Spleen (tissue), 11 donors: ENCODE measurements at regions not wholly inside any gene's neighbourhood (a gene's known extent, or its start where the extent isn't known, plus 50 kb on each side); places are given as distances from the start of the nearest gene placed in this dataset.
"Not testable (repeated sequence)": the region's sequence is repeated elsewhere in the genome, so short reads cannot be mapped to it uniquely, and the experiment has no call there.

Source experiments
- DNase-seq: peaks from one replicate; pipeline ENCODE4 v3.0.0-alpha.2; 2020
- H3K27ac ChIP-seq, 8 donors: fragments of 200-600 bp; sonication (generic) in 7 of 8; 1 replicate in 4 of 8; 2 replicates in 4 of 8; pipeline versions ENCODE4 v1.5.0 to v1.8.0; 2016 to 2021; ENCODE audit warnings: inconsistent platforms in 4 of 8, mild to moderate bottlenecking in 4 of 8, moderate library complexity in 1 of 8
- H3K27me3 ChIP-seq, 7 donors: fragments of 200-600 bp; sonication (generic) in 6 of 7; replicated peaks in 1 of 7; 1 replicate in 4 of 7; 2 replicates in 3 of 7; pipeline versions ENCODE4 v1.5.0 to v1.8.0; 2016 to 2021; ENCODE audit warnings: inconsistent platforms in 3 of 7, mild to moderate bottlenecking in 1 of 7
- H3K36me3 ChIP-seq, 6 donors: fragments of 200-600 bp; sonication (generic) in 5 of 6; 1 replicate in 4 of 6; 2 replicates in 2 of 6; pipeline versions ENCODE4 v1.5.0 to v1.8.0; 2016 to 2021; ENCODE audit warnings: inconsistent platforms in 2 of 6
- H3K4me1 ChIP-seq, 6 donors: fragments of 200-600 bp; sonication (generic) in 5 of 6; 1 replicate in 3 of 6; 2 replicates in 3 of 6; pipeline versions ENCODE4 v1.5.0 to v1.8.0; 2016 to 2021; ENCODE audit warnings: inconsistent platforms in 3 of 6
- H3K4me3 ChIP-seq, 8 donors: fragments of 200-600 bp; sonication (generic) in 7 of 8; 1 replicate in 4 of 8; 2 replicates in 4 of 8; pipeline versions ENCODE4 v1.5.0 to v1.8.0; 2016 to 2021; ENCODE audit warnings: inconsistent platforms in 4 of 8, mild to moderate bottlenecking in 4 of 8, moderate library complexity in 2 of 8
- H3K9me3 ChIP-seq, 8 donors: fragments of 200-600 bp; sonication (generic) in 7 of 8; 1 replicate in 4 of 8; 2 replicates in 4 of 8; pipeline versions ENCODE4 v1.5.0 to v1.8.0; 2016 to 2021; ENCODE audit warnings: inconsistent platforms in 4 of 8
- CTCF ChIP-seq, 11 experiments: fragments of 200-600 bp in 7 of 11; fragments of 450-650 bp in 4 of 11; sonication (generic) in 4 of 11; IDR thresholded peaks in 8 of 11; conservative IDR thresholded peaks in 3 of 11; 1 replicate in 7 of 11; 2 replicates in 4 of 11; pipeline versions ENCODE4 v1.4.0 to v1.8.0; 2016 to 2021; ENCODE audit warnings: antibody characterized with exemption in 11 of 11, inconsistent platforms in 4 of 11, mild to moderate bottlenecking in 1 of 11
- POLR2A ChIP-seq, 3 donors: fragments of 450-650 bp; IDR thresholded peaks; one replicate each; pipeline ENCODE4 v1.5.1; 2017; ENCODE audit warnings: antibody characterized with exemption in 3 of 3, mild to moderate bottlenecking in 1 of 3
- POLR2AphosphoS5 ChIP-seq, 3 donors: sonication (generic); formaldehyde crosslinking; IDR thresholded peaks; one replicate each; pipeline ENCODE4 v1.5.1; 2017; ENCODE audit warnings: antibody characterized with exemption in 3 of 3
- WGBS, 5 donors: extraction: QIAGEN DNeasy Blood & Tissue Kit in 3 of 5; methylation state at CpG; one replicate each; pipeline versions ENCODE4 v1.1.5 to v1.1.7; 2013 to 2018; 5-methylcytosine and 5-hydroxymethylcytosine counted together
- intact Hi-C: fragments of 100-400 bp; cut with DNase I; formaldehyde crosslinking; loops from one replicate; pipeline ENCODE4 v1.15.0; 2023; ENCODE audit warnings: low total_unique reads
- donor health status: healthy with polysubstance abuse.
- donor health status: DM: no; HTN: no; CAD: no; lungs with moderate emphysema.
- donor health status: DM: no; HTN: no; CAD: no.
- donor health status: Bipolar disorder and iron deficiency.
- donor health status: healthy.
- donor health status: DM: no; HTN: no; CAD: no.
- donor health status: DM: yes; HTN: yes; CAD: no.

- H3K27me3 ChIP-seq = no peaks in the 10 kb centered on the region
- 54 to 87% (median 82%) methylated on average over 3 of the region's 3 CpGs for WGBS, 5 donors
- H3K36me3 ChIP-seq = no peaks in the 10 kb centered on the region
- H3K4me1 ChIP-seq = no peaks in the 10 kb centered on the region
- TF ChIP-seq POLR2A (IDR thresholded peaks at IDR 0.05) (no peak), CTCF (IDR thresholded peaks at IDR 0.05 in 8 of 11, conservative IDR thresholded peaks at IDR 0.05 in 3 of 11) (no peak), POLR2AphosphoS5 (IDR thresholded peaks at IDR 0.05) (no peak)
- intact Hi-C loops = no loop called here
- no peak for DNase-seq
- H3K4me3 ChIP-seq = no peak overlapping the region
- H3K27ac ChIP-seq = no peak overlapping the region
- no peaks in the 10 kb centered on the region for H3K9me3 ChIP-seq
These were observed 64.0 kb upstream of the DIO2 start for GRCh38 chr14:80275208-80275850.

- intact Hi-C loops, DNase-seq, H3K27ac ChIP-seq, H3K4me1 ChIP-seq, H3K9me3 ChIP-seq, H3K27me3 ChIP-seq, H3K36me3 ChIP-seq, H3K4me3 ChIP-seq: not testable (repeated sequence)
- 83 to 95% (median 89%) methylated on average over 2 of the region's 2 CpGs for WGBS, 5 donors
These were observed 63.0 kb upstream of the DIO2 start for GRCh38 chr14:80274310-80274709.

GRCh38 chr14:80271389-80271788 lies 60.1 kb upstream of the DIO2 start:
- no peaks in the 10 kb centered on the region for H3K36me3 ChIP-seq
- intact Hi-C loops = no loop called here
- no peaks in the 10 kb centered on the region for H3K27me3 ChIP-seq
- H3K4me1 ChIP-seq = no peaks in the 10 kb centered on the region
- 85 to 95% (median 89%) methylated on average over 1 of the region's 1 CpG for WGBS, 5 donors
- TF ChIP-seq POLR2A (IDR thresholded peaks at IDR 0.05) (no peak), POLR2AphosphoS5 (IDR thresholded peaks at IDR 0.05) (no peak), CTCF (IDR thresholded peaks at IDR 0.05 in 8 of 11, conservative IDR thresholded peaks at IDR 0.05 in 3 of 11) (no peak)
- DNase-seq = no peak
- no peak overlapping the region for H3K27ac ChIP-seq
- H3K9me3 ChIP-seq = no peaks in the 10 kb centered on the region
- H3K4me3 ChIP-seq = no peak overlapping the region

- intact Hi-C loops = no loop called here
- TF ChIP-seq POLR2AphosphoS5 (IDR thresholded peaks at IDR 0.05) (no peak), POLR2A (IDR thresholded peaks at IDR 0.05) (no peak), CTCF (IDR thresholded peaks at IDR 0.05 in 8 of 11, conservative IDR thresholded peaks at IDR 0.05 in 3 of 11) (no peak)
- H3K9me3 ChIP-seq = no peaks in the 10 kb centered on the region
- no peak overlapping the region for H3K27ac ChIP-seq
- H3K4me1 ChIP-seq = no peaks in the 10 kb centered on the region
- H3K4me3 ChIP-seq = no peak overlapping the region
- H3K27me3 ChIP-seq = no peaks in the 10 kb centered on the region
- H3K36me3 ChIP-seq = no peaks in the 10 kb centered on the region
- DNase-seq = no peak
- 65 to 84% (median 77%) methylated on average over 4 of the region's 4 CpGs for WGBS, 5 donors
These were observed 58.1 kb upstream of the DIO2 start for GRCh38 chr14:80269353-80269925.
